ENCODE measurements at regions not wholly inside any gene's neighbourhood (a gene's known extent, or its start where the extent isn't known, plus 50 kb on each side); places are given as distances from the start of the nearest gene placed in this dataset.
"Not testable (repeated sequence)": the region's sequence is repeated elsewhere in the genome, so short reads cannot be mapped to it uniquely, and the experiment has no call there.

GRCh38 chr14:30278856-30279255, 280.1 kb upstream of the G2E3 start:
- not testable (repeated sequence) for H3K4me1 Mint-ChIP-seq (ENCODE audit: low read depth); H3K27me3 Mint-ChIP-seq (ENCODE audit: low read depth); DNase-seq (ENCODE audit: low spot score); H3K4me3 Mint-ChIP-seq; H3K36me3 Mint-ChIP-seq (ENCODE audit: low read depth); H3K27ac Mint-ChIP-seq; H3K9me3 Mint-ChIP-seq

- H3K9me3 Mint-ChIP-seq, result peaks cover under 1% of the 10 kb centered on the region
- no peaks in the 10 kb centered on the region for H3K4me1 Mint-ChIP-seq (ENCODE audit: low read depth)
- H3K27ac Mint-ChIP-seq, result no peak overlapping the region
- no peak for DNase-seq (ENCODE audit: low spot score)
- H3K4me3 Mint-ChIP-seq, result no peak overlapping the region
- no peaks in the 10 kb centered on the region for H3K27me3 Mint-ChIP-seq (ENCODE audit: low read depth)
- H3K36me3 Mint-ChIP-seq (ENCODE audit: low read depth), result no peaks in the 10 kb centered on the region
These were observed 275.0 kb upstream of the G2E3 start for GRCh38 chr14:30283822-30284446.

- Mint-ChIP-seq H3K9me3 (no peaks in the 10 kb centered on the region), H3K27me3 (ENCODE audit: low read depth) (no peaks in the 10 kb centered on the region), H3K4me1 (ENCODE audit: low read depth) (no peaks in the 10 kb centered on the region), H3K36me3 (ENCODE audit: low read depth) (no peaks in the 10 kb centered on the region), H3K27ac (no peak overlapping the region), H3K4me3 (no peak overlapping the region)
- no peak for DNase-seq (ENCODE audit: low spot score)
These were observed 274.1 kb upstream of the G2E3 start for GRCh38 chr14:30284808-30285207.

- Mint-ChIP-seq H3K4me1 (ENCODE audit: low read depth) (no peaks in the 10 kb centered on the region), H3K27ac (no peak overlapping the region), H3K27me3 (ENCODE audit: low read depth) (no peaks in the 10 kb centered on the region), H3K9me3 (no peaks in the 10 kb centered on the region), H3K4me3 (no peak overlapping the region), H3K36me3 (ENCODE audit: low read depth) (no peaks in the 10 kb centered on the region)
- no peak for DNase-seq (ENCODE audit: low spot score)
These were observed 271.1 kb upstream of the G2E3 start for GRCh38 chr14:30287579-30288445.

GRCh38 chr14:30290001-30290400, 269.0 kb upstream of the G2E3 start:
- Mint-ChIP-seq H3K9me3 (no peaks in the 10 kb centered on the region), H3K4me3 (no peak overlapping the region), H3K27me3 (ENCODE audit: low read depth) (no peaks in the 10 kb centered on the region), H3K4me1 (ENCODE audit: low read depth) (no peaks in the 10 kb centered on the region), H3K27ac (no peak overlapping the region), H3K36me3 (ENCODE audit: low read depth) (no peaks in the 10 kb centered on the region)
- DNase-seq (ENCODE audit: low spot score), result no peak

GRCh38 chr14:30291216-30291615, 267.7 kb upstream of the G2E3 start:
- DNase-seq (ENCODE audit: low spot score), result no peak
- Mint-ChIP-seq H3K9me3 (no peaks in the 10 kb centered on the region), H3K4me3 (no peak overlapping the region)

GRCh38 chr14:30292541-30292940, 266.4 kb upstream of the G2E3 start:
- no peak for DNase-seq (ENCODE audit: low spot score)
- no peak overlapping the region for H3K27ac Mint-ChIP-seq
- H3K36me3 Mint-ChIP-seq (ENCODE audit: low read depth), result no peaks in the 10 kb centered on the region

More at GRCh38 chr14:30291216-30291615, 267.7 kb upstream of the G2E3 start:
- H3K36me3 Mint-ChIP-seq (ENCODE audit: low read depth), result no peaks in the 10 kb centered on the region
- no peaks in the 10 kb centered on the region for H3K27me3 Mint-ChIP-seq (ENCODE audit: low read depth)
- H3K27ac Mint-ChIP-seq, result no peak overlapping the region
- H3K4me1 Mint-ChIP-seq (ENCODE audit: low read depth), result no peaks in the 10 kb centered on the region

GRCh38 chr14:30295980-30296379, 263.0 kb upstream of the G2E3 start:
- Mint-ChIP-seq H3K27ac (no peak overlapping the region), H3K27me3 (ENCODE audit: low read depth) (no peaks in the 10 kb centered on the region), H3K4me3 (no peak overlapping the region), H3K4me1 (ENCODE audit: low read depth) (peaks cover 2% of the 10 kb centered on the region), H3K9me3 (no peaks in the 10 kb centered on the region), H3K36me3 (ENCODE audit: low read depth) (no peaks in the 10 kb centered on the region)
- no peak for DNase-seq (ENCODE audit: low spot score)

More at GRCh38 chr14:30292541-30292940, 266.4 kb upstream of the G2E3 start:
- Mint-ChIP-seq H3K27me3 (ENCODE audit: low read depth) (no peaks in the 10 kb centered on the region), H3K4me1 (ENCODE audit: low read depth) (peaks cover 2% of the 10 kb centered on the region), H3K9me3 (no peaks in the 10 kb centered on the region), H3K4me3 (no peak overlapping the region)

GRCh38 chr14:30296931-30297405, 262.0 kb upstream of the G2E3 start:
- no peak for DNase-seq (ENCODE audit: low spot score)
- Mint-ChIP-seq H3K27ac (no peak overlapping the region), H3K4me3 (no peak overlapping the region), H3K9me3 (no peaks in the 10 kb centered on the region), H3K27me3 (ENCODE audit: low read depth) (no peaks in the 10 kb centered on the region), H3K36me3 (ENCODE audit: low read depth) (no peaks in the 10 kb centered on the region), H3K4me1 (ENCODE audit: low read depth) (peaks cover 2% of the 10 kb centered on the region)

- no peaks in the 10 kb centered on the region for H3K27me3 Mint-ChIP-seq (ENCODE audit: low read depth)
- no peak overlapping the region for H3K27ac Mint-ChIP-seq
- H3K4me3 Mint-ChIP-seq, result no peak overlapping the region
- no peaks in the 10 kb centered on the region for H3K9me3 Mint-ChIP-seq
- H3K4me1 Mint-ChIP-seq (ENCODE audit: low read depth), result peaks cover 2% of the 10 kb centered on the region
- H3K36me3 Mint-ChIP-seq (ENCODE audit: low read depth), result no peaks in the 10 kb centered on the region
- DNase-seq (ENCODE audit: low spot score), result no peak
These were observed 260.8 kb upstream of the G2E3 start for GRCh38 chr14:30297876-30298795.

- peaks cover 2% of the 10 kb centered on the region for H3K4me1 Mint-ChIP-seq (ENCODE audit: low read depth)
- no peak overlapping the region for H3K4me3 Mint-ChIP-seq
- H3K27me3 Mint-ChIP-seq (ENCODE audit: low read depth), result no peaks in the 10 kb centered on the region
- no peak for DNase-seq (ENCODE audit: low spot score)
- no peaks in the 10 kb centered on the region for H3K9me3 Mint-ChIP-seq
- no peaks in the 10 kb centered on the region for H3K36me3 Mint-ChIP-seq (ENCODE audit: low read depth)
- no peak overlapping the region for H3K27ac Mint-ChIP-seq
These were observed 259.0 kb upstream of the G2E3 start for GRCh38 chr14:30299915-30300314.

GRCh38 chr14:30303350-30303749, 255.6 kb upstream of the G2E3 start:
- H3K4me3 Mint-ChIP-seq, result no peak overlapping the region
- no peaks in the 10 kb centered on the region for H3K9me3 Mint-ChIP-seq
- no peak for DNase-seq (ENCODE audit: low spot score)
- no peaks in the 10 kb centered on the region for H3K36me3 Mint-ChIP-seq (ENCODE audit: low read depth)
- no peaks in the 10 kb centered on the region for H3K4me1 Mint-ChIP-seq (ENCODE audit: low read depth)
- no peak overlapping the region for H3K27ac Mint-ChIP-seq
- H3K27me3 Mint-ChIP-seq (ENCODE audit: low read depth), result no peaks in the 10 kb centered on the region

GRCh38 chr14:30305346-30305745, 253.6 kb upstream of the G2E3 start:
- Mint-ChIP-seq H3K36me3 (ENCODE audit: low read depth) (no peaks in the 10 kb centered on the region), H3K27ac (no peak overlapping the region), H3K4me3 (no peak overlapping the region), H3K27me3 (ENCODE audit: low read depth) (no peaks in the 10 kb centered on the region), H3K4me1 (ENCODE audit: low read depth) (no peaks in the 10 kb centered on the region), H3K9me3 (no peaks in the 10 kb centered on the region)
- DNase-seq (ENCODE audit: low spot score), result no peak

- H3K27ac Mint-ChIP-seq, result no peak overlapping the region
- no peaks in the 10 kb centered on the region for H3K36me3 Mint-ChIP-seq (ENCODE audit: low read depth)
- H3K27me3 Mint-ChIP-seq (ENCODE audit: low read depth), result no peaks in the 10 kb centered on the region
- H3K4me3 Mint-ChIP-seq, result no peak overlapping the region
- DNase-seq (ENCODE audit: low spot score), result no peak
- peaks cover 2% of the 10 kb centered on the region for H3K4me1 Mint-ChIP-seq (ENCODE audit: low read depth)
- H3K9me3 Mint-ChIP-seq, result peaks cover 5% of the 10 kb centered on the region
These were observed 249.6 kb upstream of the G2E3 start for GRCh38 chr14:30309405-30309804.
